ENCODE measurements at regions not wholly inside any gene's neighbourhood (a gene's known extent, or its start where the extent isn't known, plus 50 kb on each side); places are given as distances from the start of the nearest gene placed in this dataset.

GRCh38 chr12:124387528-124387911, 92.6 kb downstream of the RFLNA start:
- POLR2A ChIA-PET (ENCODE audit: unreplicated experiment) = interaction anchor here (1.2 kb wide), 1 partner anchor 18 kb away, joined by 3 read pairs; no protein-coding TSS in a partner anchor
- CTCF ChIA-PET = no interaction called here
- H4K5ac ChIP-seq (ENCODE audit: low read depth, low read length) = no peak overlapping the region
- H3K4me2 ChIP-seq (ENCODE audit: low read depth, low read length) = peak overlapping the region; percentile 97
- peak overlapping the region; percentile 96 for H3K4ac ChIP-seq (ENCODE audit: low read depth, low read length)
- in situ Hi-C loops (cut with MboI; ENCODE audit: low sequenced_read_pairs) = loop anchor here (10.0 kb wide), 1 partner anchor 177 kb away; the partner anchor contains the start of gene NCOR2
- H4K8ac ChIP-seq (ENCODE audit: low read depth in 2 of 2, low read length in 2 of 2) = no peak overlapping the region; a peak in 1 of 4 replicates
- dilution Hi-C loops (cut with HindIII; ENCODE audit: low sequenced_read_pairs, unreplicated experiment) = no loop called here
- no peak overlapping the region for H3K18ac ChIP-seq (ENCODE audit: low read depth, low read length)
- H3K56ac ChIP-seq (ENCODE audit: extremely low read depth, insufficient read depth, low read length) = no peak overlapping the region
- peaks cover 50% of the 10 kb centered on the region for H3K4me1 ChIP-seq (ENCODE audit: control insufficient read depth, insufficient read depth, low read length)
- WGBS, 2 experiments (ENCODE audit: extremely low coverage in 2 of 2, insufficient read length in 1 of 2) = 34% methylated on average over 7 of the region's 24 CpGs; no CpG with 5 or more reads in 1 of the 2 experiments
- DNase-seq (no peak), ATAC-seq (ENCODE audit: low read depth) (no peak)
- H3K79me1 ChIP-seq (ENCODE audit: low read depth in 1 of 2, low read length in 2 of 2) = peaks cover 21 to 67% of the 10 kb centered on the region in 2 experiments
- peaks cover 36% of the 10 kb centered on the region for H4K20me1 ChIP-seq (ENCODE audit: insufficient read depth, low read length)
- peaks cover 25% of the 10 kb centered on the region for H3K36me3 ChIP-seq (ENCODE audit: control insufficient read depth, insufficient read depth, low read length)
- no peak overlapping the region for H3K23ac ChIP-seq (ENCODE audit: low read depth, low read length)
- peak overlapping the region; percentile 63 for H4K91ac ChIP-seq (ENCODE audit: insufficient read depth, low read depth, low read length)
- intact Hi-C loops (cut with micrococcal nuclease) = loop anchor here (5.0 to 10.0 kb wide), 5 partner anchors 110 to 517 kb away; partner anchors contain the start of gene NCOR2
- TF ChIP-seq MXI1 (IDR thresholded peaks at IDR 0.05; ENCODE audit: borderline replicate concordance, low read depth, low read length) (peak; percentile 76), RAD21 (IDR thresholded peaks at IDR 0.05; ENCODE audit: low read length) (no peak), RCOR1 (IDR thresholded peaks at IDR 0.05; ENCODE audit: insufficient replicate concordance, low read length) (no peak), SMC3 (IDR thresholded peaks at IDR 0.05; ENCODE audit: low read depth, low read length) (no peak), USF2 (IDR thresholded peaks at IDR 0.05; ENCODE audit: low read depth, low read length) (peak; percentile 12; the same call in 1 of the 2 replicates), BHLHE40 (IDR thresholded peaks at IDR 0.05; ENCODE audit: low read depth, low read length) (no peak), CHD1 (IDR thresholded peaks at IDR 0.05; ENCODE audit: low read depth, low read length) (no peak), CTCF (conservative IDR thresholded peaks at IDR 0.05; ENCODE audit: low read depth, low read length) (no peak), NFE2L2 (IDR thresholded peaks at IDR 0.05; ENCODE audit: low read depth, low read length) (no peak), MAZ (IDR thresholded peaks at IDR 0.05; ENCODE audit: borderline replicate concordance, low read depth, low read length) (no peak), FOS (IDR thresholded peaks at IDR 0.05; ENCODE audit: low read depth, low read length) (no peak), MAFK (IDR thresholded peaks at IDR 0.05; ENCODE audit: low read depth, low read length) (no peak), POLR2A (IDR thresholded peaks at IDR 0.05; ENCODE audit: low read depth, low read length) (no peak), CEBPB (IDR thresholded peaks at IDR 0.05; ENCODE audit: low read depth, low read length) (no peak), ELK1 (IDR thresholded peaks at IDR 0.05; ENCODE audit: borderline replicate concordance, low read depth, low read length) (no peak), RFX5 (IDR thresholded peaks at IDR 0.05; ENCODE audit: low read depth, low read length) (no peak)
- H2BK120ac ChIP-seq (ENCODE audit: low read depth, low read length) = peak overlapping the region; percentile 11
- H3K9me3 ChIP-seq (ENCODE audit: control insufficient read depth, insufficient read depth, low read length) = no peaks in the 10 kb centered on the region
- peak overlapping the region; percentile 97 for H3K9ac ChIP-seq (ENCODE audit: low read depth, low read length)
- H2AK5ac ChIP-seq (ENCODE audit: low read depth, low read length) = peak overlapping the region; percentile 61
- H2AK9ac ChIP-seq (replicated peaks; ENCODE audit: low read depth, low read length, poor library complexity) = peak overlapping the region; percentile 90
- H3K27me3 ChIP-seq (ENCODE audit: control insufficient read depth, insufficient read depth, low read length) = no peaks in the 10 kb centered on the region
- peaks cover 15% of the 10 kb centered on the region; the same call in 1 of the 2 replicates for H3K9me1 ChIP-seq (ENCODE audit: insufficient read depth, low read length)
- H3K14ac ChIP-seq (replicated peaks; ENCODE audit: low read depth, low read length) = peak overlapping the region; percentile 27
- H2AFZ ChIP-seq (replicated peaks; ENCODE audit: low read length, poor library complexity) = peak overlapping the region; percentile 29
- peak overlapping the region; percentile 98 for H3K27ac ChIP-seq (ENCODE audit: insufficient read depth, low read length)
- no peak overlapping the region for H2BK15ac ChIP-seq (ENCODE audit: low read depth, low read length)
- peak overlapping the region; percentile 97 for H3K4me3 ChIP-seq (ENCODE audit: insufficient read depth, low read depth, low read length)
- H2BK20ac ChIP-seq (ENCODE audit: low read depth, low read length) = no peak overlapping the region
- BruUV-seq (replicated peaks) = no TSS peak
- peak overlapping the region; percentile 98 for H2BK5ac ChIP-seq (ENCODE audit: low read depth, low read length, poor library complexity, severe bottlenecking)

Data from IMR-90 (cell line).